Spleen (tissue), 7 donors: ENCODE measurements at regions not wholly inside any gene's neighbourhood (a gene's known extent, or its start where the extent isn't known, plus 50 kb on each side); places are given as distances from the start of the nearest gene placed in this dataset.

Experiments
- POLR2A ChIP-seq, 3 donors: fragments of 450-650 bp; IDR thresholded peaks; one replicate each; pipeline ENCODE4 v1.5.1; 2017; ENCODE audit warnings: antibody characterized with exemption in 3 of 3, mild to moderate bottlenecking in 1 of 3
- TF ChIP-seq, protein P1 (sequence below), 11 experiments: fragments of 200-600 bp in 7 of 11; fragments of 450-650 bp in 4 of 11; sonication (generic) in 4 of 11; IDR thresholded peaks in 8 of 11; conservative IDR thresholded peaks in 3 of 11; 1 replicate in 7 of 11; 2 replicates in 4 of 11; pipeline versions ENCODE4 v1.4.0 to v1.8.0; 2016 to 2021; ENCODE audit warnings: antibody characterized with exemption in 11 of 11, inconsistent platforms in 4 of 11, mild to moderate bottlenecking in 1 of 11
- donor health status: DM: no; HTN: no; CAD: no; lungs with moderate emphysema.
- donor health status: DM: no; HTN: no; CAD: no.
- donor health status: DM: no; HTN: no; CAD: no.

DNA sequence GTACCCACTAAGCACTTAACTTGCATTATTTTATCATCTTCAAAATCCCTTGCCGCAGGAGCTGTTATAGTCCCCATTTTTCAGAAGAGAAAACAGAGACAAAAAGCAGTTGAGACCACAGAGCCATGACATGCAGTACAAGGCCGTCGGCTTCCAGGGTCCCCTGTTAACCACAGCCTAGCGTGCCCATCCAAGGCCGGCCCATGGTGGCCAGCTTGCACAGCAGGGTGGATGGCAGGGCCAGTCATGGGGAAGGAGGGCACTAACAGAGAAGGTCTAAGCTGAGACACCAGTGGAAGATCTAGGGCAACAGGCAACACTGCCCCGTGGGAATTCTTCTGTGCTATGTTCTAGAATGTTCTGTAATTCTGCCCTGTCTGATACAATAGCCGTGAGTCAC lies 192.6 kb upstream of the ID2 start:
- TF ChIP-seq, protein P1, sequence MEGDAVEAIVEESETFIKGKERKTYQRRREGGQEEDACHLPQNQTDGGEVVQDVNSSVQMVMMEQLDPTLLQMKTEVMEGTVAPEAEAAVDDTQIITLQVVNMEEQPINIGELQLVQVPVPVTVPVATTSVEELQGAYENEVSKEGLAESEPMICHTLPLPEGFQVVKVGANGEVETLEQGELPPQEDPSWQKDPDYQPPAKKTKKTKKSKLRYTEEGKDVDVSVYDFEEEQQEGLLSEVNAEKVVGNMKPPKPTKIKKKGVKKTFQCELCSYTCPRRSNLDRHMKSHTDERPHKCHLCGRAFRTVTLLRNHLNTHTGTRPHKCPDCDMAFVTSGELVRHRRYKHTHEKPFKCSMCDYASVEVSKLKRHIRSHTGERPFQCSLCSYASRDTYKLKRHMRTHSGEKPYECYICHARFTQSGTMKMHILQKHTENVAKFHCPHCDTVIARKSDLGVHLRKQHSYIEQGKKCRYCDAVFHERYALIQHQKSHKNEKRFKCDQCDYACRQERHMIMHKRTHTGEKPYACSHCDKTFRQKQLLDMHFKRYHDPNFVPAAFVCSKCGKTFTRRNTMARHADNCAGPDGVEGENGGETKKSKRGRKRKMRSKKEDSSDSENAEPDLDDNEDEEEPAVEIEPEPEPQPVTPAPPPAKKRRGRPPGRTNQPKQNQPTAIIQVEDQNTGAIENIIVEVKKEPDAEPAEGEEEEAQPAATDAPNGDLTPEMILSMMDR (IDR thresholded peaks at IDR 0.05 in 8 of 11, conservative IDR thresholded peaks at IDR 0.05 in 3 of 11): no peak
- no peak for TF ChIP-seq POLR2A (IDR thresholded peaks at IDR 0.05)
